GM18870 (cell line): ENCODE measurements at regions not wholly inside any gene's neighbourhood (a gene's known extent, or its start where the extent isn't known, plus 50 kb on each side); places are given as distances from the start of the nearest gene placed in this dataset.
A peak's percentile ranks its signal among the peaks of the same experiment; 100 is the strongest.

Experiments
- ATAC-seq: cut with Tn5 transposase; IDR thresholded peaks from one replicate; pipeline ENCODE4 v1.9.1; 2021; ENCODE audit warnings: moderate library complexity; ENCODE audit not compliant: unreplicated experiment

- ATAC-seq: peak; percentile 71
Measured at GRCh38 chr11:15483205-15483604, 368.5 kb downstream of the INSC start.

DNA sequence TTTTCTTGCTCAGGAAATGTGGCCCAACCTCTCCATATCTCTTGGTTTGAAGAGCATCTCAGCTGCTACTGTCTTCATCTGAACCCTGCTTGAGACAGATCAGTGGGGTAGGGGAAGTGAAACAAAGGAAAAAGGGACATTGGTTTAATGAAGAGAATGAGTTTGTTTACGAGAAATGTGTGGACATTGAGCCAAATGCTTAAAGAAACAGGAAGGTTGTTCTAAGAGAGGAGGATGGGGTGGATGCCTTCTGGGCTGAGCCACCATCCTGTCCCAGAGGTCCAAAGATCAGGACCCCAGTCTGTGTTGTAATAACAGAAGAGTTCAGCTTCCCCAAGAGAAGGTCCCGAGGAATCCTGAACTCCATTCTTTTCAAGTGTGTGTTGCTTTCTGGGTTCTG, 369.7 kb downstream of the INSC start:
- no peak for ATAC-seq

GRCh38 chr11:15485432-15485831, 370.7 kb downstream of the INSC start:
- ATAC-seq: no peak

DNA sequence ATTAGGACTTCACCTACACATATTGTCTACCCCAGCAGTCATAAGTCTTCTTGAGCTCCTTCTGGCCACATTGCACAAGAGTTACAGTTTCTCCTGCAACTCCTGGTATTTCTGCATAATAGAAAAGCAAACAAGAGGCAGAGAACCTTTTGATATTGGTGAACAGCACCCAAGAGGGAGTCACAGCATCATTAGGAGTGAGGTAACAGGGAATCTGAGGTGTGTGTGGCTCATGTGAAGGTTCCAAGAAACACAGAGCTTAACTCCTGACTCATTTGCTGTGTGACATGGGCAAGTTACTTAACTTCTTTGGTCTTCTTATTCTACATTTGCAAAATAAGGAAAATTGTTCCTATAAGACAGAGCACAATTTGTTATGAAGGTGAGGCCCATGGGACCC, 374.6 kb downstream of the INSC start:
- no peak for ATAC-seq

- no peak for ATAC-seq
Measured at GRCh38 chr11:15490535-15490934, 375.8 kb downstream of the INSC start.

GRCh38 chr11:15493066-15493465, 378.3 kb downstream of the INSC start:
- no peak for ATAC-seq

GRCh38 chr11:15493921-15494620, 379.3 kb downstream of the INSC start:
- no peak for ATAC-seq

- ATAC-seq: no peak
Measured at GRCh38 chr11:15494740-15495139, 380.0 kb downstream of the INSC start.

- no peak for ATAC-seq
Measured at GRCh38 chr11:15495462-15495861, 380.7 kb downstream of the INSC start.

GRCh38 chr11:15497366-15497765, 382.6 kb downstream of the INSC start:
- ATAC-seq: no peak

DNA sequence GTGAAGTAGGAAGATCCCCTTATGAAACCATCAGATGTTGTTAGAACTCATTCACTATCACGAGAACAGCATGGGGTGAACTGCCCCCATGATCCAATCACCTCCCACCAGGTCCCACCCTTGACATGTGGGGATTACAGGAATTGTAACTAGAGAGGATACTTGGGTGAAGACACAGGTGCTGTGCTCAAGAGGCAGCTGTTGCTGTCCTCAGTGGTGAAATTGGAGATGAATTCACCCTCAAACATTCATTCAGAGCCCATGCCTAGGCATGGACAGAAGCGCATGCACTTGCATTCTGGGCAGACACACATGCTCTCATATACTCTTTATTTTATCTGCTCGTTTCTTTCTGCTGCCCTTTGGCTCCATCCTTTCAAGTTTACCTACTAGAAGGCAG, 385.0 kb downstream of the INSC start:
- no peak for ATAC-seq

DNA sequence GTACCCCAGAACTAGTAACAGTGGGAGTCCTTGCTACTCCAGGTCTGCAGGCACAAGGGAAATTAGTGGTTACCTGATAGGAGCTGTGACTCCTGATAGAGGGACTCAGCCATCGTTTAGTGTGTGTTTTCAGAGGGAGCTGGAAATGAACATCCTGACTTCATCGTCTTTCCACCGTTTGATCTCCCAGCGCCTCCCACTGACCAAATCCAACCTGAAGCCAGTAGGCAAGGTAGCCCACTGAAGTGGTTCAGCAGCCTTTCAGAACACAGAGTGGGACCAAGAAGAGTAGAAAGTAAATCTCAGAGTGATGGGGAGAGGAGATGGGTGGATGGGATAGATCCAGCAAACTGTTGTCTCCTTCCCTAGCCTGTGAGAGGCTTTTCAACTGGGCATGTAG, 385.9 kb downstream of the INSC start:
- ATAC-seq: no peak

DNA sequence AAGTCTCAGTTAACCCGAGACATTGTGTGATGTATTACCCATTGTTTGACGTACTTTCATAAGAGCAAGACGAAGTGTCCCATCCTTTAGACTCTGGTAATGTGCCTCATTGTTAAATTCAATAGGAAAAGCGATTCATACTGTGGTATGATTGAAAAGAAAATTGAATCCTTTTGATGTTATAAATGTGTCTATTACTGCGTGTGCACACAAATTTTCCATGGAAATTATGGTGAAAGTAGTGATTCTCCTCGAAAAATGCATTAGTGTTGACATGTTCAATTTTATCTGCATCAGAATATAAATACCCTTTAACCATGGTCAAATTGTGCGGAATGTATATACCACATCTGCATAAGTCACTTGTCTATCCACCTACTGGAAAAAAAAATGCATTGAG, 386.8 kb downstream of the INSC start:
- no peak for ATAC-seq

DNA sequence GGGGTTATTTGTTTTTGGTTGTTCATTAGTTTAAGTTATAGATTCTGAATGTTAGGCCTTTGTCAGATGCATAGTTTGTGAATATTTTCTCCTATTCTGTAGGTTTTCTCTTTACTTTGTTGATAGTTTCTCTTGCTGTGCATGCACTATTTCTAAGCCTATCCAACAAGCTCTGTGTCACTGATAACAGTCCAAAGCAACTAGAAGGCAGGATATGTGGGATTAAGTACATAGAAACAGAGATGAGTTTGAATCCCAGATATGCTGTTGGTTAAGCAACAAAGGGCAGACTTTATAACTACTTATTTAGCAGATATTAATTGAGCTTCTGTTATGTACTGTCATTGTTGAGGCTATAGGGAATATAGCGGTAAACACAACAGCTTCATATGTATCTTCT, 390.4 kb downstream of the INSC start:
- ATAC-seq: no peak

DNA sequence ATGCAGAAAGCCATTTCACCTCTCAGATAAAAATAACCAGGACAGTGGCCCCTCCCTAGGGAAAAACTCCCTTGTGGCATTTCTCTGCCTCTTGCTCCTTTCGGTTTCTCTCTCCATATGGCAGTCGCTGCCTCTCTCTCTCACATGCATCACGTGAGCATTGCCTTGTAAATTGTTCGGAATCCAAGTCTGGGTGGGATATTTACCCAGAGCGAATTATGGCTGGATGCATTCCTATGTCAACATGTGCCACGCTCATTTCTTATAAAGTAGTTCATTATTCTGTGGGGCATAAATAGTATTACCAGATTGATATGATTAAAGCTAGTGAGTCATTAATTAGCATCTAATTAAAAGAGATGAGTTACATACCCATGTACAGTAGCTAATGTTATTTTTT, 392.9 kb downstream of the INSC start:
- ATAC-seq: no peak

- no peak for ATAC-seq
Measured at GRCh38 chr11:15509082-15509481, 394.4 kb downstream of the INSC start.

DNA sequence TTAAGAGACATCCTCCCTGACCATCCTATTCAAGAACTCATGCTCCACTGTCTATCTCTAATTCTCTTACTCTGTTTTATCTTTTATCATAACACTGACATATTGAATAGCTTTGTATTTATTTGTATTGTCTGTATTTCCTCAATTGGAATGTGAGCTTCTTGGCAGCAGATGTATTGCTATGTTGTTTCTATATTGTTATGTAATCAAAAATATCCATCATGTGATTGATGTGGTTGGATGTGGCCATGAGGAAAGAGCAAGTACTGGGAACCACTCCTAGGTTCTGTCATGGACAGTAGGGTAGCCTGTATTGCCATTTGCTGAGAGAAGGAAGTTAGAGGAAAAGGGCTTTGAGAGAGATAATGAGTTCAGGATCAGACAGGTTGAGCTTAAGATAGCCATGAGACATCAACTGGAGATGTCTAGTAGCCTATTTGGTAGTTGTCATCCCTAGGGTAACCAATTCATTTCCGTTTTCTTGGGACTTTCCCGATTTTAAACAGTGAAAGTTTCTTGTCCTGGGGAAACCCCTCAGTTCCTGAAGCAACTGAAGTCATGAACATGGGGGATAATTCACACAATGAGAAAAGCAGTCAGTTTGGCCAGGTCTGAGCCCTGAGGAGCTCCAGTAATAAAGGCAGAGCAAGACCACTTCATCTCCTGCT, 404.5 kb downstream of the INSC start:
- peak; percentile 55 for ATAC-seq

- ATAC-seq: no peak
Measured at GRCh38 chr11:15519911-15520310, 405.2 kb downstream of the INSC start.

GRCh38 chr11:15523543-15523942, 408.8 kb downstream of the INSC start:
- no peak for ATAC-seq

DNA sequence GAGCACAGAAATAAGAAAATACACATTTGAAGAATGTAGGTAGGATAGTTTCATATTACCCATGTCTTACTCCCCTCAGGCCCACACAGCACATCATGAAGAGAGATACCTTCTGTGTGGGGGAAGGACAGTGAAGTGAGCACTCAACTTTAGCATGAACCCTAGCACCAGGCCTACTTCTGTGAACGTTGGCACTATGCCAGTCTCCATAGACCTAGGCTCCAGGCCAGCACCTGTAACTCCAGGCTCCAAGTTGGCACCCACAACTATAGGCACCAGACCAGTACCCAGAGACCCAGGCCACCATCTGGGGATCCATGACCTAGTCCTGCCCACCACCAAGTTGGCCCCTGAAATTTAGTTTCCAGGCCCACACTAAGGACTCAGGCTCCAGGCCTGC, 410.9 kb downstream of the INSC start:
- no peak for ATAC-seq

DNA sequence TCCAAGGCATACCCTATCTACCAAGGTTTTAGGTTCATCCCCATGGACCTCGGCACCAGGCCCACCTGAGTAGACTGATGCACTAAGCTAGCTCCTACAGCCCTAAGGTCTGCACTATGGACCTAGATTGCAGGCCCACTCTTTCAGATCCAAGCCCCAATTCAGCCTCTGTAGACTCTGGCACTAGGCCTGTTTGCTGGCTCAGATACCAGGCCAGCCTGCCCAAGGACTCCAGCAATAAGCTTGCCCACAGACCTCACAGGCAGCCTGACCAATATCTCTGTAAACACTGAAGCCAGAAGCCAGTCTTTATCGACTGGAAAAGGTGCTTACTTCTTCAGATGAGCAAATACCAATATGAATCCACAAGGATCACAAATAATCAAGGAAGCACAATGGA, 411.3 kb downstream of the INSC start:
- no peak for ATAC-seq

DNA sequence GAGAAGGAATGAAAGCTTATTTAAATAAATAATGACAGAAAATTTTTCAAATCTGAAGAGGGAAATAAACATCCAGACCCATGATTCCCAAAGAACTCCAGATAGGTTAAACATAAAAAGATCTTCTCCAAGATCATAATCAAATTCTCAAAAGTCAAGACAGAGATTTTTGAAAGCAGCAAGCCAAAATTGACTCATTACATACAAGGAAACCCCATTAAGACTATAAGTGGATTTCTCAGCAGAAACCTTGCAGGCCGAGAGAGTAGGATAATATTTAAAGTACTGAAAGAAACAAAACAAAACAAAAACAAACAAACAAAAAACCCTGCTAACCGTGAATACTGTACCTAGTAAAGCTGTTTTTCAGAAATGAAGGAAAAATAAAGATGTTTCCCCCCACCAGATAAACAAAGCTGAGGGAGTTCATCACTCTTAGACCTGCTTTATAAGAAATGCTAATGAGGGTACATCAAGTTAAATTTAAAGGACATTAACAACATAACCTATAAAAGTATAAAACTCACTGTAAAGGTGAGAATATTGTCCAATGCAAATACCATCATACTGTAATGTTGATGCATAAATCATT, 412.2 kb downstream of the INSC start:
- ATAC-seq: no peak
